ENCODE measurements at regions not wholly inside any gene's neighbourhood (a gene's known extent, or its start where the extent isn't known, plus 50 kb on each side); places are given as distances from the start of the nearest gene placed in this dataset.
"Not testable (repeated sequence)": the region's sequence is repeated elsewhere in the genome, so short reads cannot be mapped to it uniquely, and the experiment has no call there.

DNA sequence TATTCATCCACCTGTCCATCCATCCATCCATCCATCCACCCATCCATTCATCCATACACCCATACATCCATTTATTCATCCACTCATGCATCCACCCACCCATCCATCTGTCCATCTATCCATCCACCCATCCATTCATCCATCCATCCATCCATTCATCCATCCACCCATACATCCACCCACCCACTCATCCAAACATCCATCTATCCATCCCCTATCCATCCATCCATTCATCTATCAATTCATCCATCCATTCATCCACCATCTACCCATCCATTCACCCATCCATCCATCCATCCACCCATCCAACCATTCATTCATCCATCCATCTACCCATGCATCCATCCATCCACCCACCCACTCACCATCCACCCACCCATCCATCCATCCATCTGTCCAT lies 142.6 kb upstream of the SFSWAP start:
- no peak for DNase-seq (ENCODE audit: low read depth)

DNA sequence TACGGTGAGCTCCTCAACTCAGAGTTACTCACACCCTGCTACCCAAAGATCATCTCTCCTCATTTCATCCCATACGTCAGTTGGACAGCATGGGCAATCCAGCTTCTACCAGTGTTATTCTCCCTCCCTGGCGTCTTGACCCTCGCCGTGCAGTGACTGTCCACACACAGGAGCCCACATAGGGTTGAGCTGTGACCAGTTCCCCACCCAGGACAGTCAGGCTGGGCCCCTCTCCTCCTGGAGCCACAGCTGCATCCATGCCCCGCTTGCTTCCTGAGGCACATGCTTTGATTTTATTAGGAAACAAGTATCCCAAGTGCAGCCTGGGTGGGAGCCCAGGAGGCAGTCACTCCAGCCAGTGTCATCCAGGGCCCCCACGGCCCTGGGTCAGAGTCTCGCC lies 140.3 kb upstream of the SFSWAP start:
- DNase-seq (ENCODE audit: low read depth), result no peak

DNA sequence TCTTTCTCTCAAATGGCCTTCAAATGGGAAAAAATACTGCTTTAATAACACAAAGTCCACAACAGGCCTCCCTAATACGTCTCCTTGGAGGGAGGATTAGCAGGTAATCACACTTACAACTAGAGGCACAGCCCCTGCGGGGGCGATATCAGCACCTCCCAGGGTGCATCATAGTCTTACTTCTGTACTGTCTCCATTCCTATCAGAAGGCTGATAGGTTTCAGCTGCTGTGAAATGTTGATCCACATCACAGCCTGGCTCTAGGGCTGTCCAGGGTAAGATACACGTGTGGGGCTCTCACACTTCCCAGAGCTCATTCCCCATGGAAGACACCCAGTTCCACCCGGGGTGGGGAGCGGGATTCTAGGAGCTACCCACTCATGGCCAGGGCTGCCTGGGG lies 139.1 kb upstream of the SFSWAP start:
- no peak for DNase-seq (ENCODE audit: low read depth)

DNA sequence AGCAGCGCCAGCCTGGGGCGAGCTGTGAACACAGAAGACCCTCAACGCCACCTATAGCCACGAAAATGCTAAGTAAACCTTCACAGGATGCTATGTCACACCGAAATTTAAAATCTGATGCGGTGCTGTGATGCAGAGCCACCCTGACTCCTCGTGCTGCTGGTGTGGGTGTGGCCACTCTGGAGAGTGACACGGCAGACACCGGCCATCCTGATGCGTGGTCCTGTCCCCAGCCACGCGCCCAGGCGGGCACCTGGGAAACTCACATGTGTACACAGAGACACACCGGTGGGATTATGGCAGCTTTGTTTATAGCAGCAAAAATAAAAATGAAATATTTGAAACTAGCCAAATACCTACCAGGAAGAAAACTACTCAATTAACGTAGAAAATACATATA lies 138.3 kb upstream of the SFSWAP start:
- DNase-seq (ENCODE audit: low read depth), result no peak

DNA sequence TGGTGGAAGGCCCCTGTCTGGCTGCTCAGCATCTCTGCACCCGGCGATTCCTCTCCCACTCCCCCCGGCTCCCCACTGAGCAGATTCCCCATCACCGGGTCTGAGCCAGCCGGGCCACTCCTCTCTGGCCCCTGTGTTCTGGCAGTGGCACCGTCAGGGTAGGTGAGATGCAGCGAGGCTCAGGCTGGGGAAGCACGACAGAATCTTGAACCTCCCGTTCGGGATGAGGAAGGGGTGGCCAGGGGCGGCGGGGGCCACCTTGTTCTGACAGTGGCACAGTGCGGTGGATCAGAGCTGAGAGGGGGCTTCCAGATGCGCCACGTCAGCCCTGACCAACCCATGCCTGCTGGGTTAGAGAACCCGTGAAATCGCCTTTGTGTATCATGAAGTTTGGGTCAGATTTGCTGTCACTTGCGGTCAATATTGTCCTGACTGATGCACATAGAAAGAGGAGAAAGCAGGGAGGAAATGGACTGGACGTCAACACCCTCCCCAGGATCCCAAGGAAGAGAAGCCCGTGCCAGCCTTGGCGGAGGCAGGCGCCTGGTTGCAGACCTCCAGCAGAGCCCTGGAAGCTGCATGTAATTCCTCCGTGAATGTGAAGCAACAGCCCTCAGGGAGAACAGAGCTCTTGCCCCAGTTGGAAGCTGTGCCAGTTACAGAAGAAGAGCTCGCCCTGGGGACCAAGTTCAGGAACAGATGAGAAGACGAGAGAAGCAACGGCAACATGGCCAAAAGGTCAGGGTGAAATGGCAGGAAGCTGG lies 137.1 kb upstream of the SFSWAP start:
- no peak for DNase-seq (ENCODE audit: low read depth)

DNA sequence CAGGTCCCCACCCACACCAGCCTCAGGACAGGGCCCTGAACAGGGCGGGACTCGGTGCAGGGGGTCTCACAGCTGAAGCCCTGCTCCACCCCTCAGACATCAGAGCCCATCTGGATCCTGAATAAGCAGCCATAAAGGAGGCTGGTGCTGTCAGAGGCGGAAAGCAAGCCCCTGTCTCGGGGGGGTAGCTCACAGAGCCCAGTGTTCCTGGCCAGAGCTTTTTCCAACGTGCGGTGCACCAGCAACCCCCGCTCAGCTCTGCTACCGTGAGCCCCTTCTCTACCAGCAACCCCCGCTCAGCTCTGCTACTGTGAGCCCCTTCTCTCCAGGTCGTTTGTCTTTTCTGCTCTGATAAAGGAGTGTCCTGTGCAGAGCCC lies 136.5 kb upstream of the SFSWAP start:
- no peak for DNase-seq (ENCODE audit: low read depth)

DNA sequence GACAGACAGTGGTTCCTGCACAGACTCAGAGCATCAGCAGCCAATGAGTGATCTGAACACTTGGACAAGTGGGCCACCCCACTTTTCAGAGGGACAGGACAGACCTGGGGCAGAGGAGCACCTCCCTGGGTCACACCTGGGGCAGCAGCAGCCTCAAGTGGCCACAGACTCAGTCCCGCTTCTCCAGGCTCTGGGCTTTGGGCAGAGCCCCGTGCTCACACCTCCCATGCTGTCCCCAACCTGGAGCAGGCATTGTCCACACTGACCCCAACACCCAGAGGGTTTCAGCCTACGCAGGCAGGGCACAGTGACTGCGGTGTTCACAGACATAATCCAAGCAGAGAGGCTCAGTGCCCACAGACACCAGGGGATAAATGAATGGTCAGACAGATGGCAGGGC lies 135.5 kb upstream of the SFSWAP start:
- no peak for DNase-seq (ENCODE audit: low read depth)

DNA sequence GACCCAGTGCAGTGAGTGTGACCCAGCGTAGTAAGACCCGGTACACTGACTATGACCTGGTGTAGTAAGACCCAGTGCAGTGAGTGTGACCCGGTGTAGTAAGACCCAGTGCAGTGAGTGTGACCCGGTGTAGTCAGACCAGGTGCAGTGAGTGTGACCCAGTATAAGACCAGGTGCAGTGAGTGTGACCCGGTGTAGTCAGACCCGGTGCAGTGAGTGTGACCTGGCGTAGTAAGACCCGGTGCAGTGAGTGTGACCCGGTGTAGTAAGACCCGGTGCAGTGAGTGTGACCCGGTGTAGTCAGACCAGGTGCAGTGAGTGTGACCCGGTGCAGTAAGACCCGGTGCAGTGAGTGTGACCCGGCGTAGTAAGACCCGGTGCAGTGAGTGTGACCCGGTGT lies 134.2 kb upstream of the SFSWAP start:
- DNase-seq (ENCODE audit: low read depth), result not testable (repeated sequence)

DNA sequence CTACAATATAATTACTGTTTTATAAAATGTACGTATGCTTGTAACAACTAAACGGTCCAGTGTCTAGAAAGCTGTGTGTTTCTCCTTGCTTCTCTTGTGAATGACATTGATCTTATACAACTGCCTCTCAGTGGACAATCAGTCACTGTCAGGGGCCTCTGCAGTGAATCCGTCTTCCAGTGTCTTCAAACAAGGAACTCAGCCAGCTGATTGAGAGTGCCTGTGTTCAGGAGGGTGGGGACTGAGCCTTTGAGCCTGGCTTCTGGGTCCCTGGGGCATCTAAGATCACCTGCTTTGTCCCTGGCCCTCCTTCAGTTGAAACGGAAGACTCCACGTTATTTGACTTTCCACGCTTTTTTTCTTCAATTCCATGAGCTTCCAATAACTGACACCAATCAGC lies 133.1 kb upstream of the SFSWAP start:
- DNase-seq (ENCODE audit: low read depth), result no peak

DNA sequence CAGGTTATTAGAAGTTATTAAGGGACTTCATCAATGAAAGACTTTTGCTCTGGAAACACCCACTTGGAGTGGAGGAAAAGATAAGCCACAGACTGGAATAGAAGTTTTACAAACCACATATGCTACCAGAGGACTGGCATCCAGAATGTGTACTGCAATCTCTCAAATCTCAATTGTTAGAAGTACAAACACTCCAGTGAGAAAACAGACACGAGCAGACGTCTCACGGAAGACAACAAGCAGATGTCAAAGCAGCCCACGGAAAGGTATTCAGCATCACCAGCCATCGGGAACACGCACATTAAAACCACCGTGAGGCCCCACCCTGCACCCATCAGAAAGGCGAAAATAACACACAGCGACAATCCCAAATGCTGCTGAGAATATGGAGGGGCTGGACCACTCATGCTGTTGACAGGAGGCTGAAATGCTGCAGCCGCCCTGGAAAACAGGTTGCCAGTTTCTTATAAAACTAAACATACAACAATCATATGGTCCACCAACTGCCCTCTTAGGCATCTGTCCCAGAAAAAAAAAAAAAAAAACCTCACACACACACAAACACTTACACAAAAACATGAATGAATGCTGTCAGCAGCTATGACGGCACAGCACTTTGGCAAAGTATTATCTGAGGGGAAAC lies 131.9 kb upstream of the SFSWAP start:
- DNase-seq (ENCODE audit: low read depth), result no peak

DNA sequence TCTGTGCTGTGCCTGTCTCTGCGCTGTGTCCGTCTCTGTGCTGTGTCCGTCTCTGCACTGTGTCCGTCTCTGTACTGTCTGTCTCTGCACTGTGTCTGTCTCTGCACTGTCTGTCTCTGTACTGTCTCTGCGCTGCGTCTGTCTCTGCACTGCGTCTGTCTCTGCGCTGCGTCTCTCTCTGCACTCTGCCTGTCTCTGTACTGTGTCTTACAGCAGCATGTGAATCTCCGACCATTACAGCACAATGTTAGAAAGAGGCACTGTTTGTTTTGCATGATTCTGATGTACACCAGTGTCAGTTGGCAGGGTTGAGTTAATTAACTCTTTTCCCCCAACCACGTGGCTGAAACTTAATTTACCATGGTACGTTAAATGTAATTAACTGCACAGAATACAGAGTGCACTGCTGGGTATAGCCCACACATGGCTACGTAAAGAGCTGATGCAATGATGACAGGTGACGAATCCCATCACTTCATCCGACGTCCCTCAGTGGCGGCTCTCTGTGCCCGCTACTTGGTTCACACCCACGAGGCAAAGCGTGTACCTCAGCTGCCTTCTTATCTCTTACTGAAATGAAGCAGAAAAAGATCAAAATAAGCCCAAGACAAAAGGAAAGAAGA lies 127.7 kb upstream of the SFSWAP start:
- no peak for DNase-seq (ENCODE audit: low read depth)

DNA sequence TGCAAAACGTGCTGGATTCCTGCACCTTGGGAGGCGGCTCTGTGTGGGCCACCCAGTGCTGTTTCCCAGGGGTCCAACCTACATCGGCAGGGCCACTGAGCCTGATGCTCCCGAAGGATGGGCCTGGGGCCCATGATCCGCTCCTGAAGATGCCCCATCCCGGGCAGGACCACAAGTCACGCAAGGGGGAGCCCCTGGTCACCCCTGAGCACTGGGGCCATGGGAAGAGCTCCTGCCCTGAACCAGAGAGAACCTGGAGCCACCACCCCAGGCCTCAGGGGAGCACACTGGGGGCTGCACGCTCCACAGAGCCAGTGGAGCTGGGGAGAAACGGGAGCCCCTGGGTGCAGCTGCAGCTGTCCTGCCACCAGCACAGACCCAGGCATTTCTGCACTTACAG lies 124.6 kb upstream of the SFSWAP start:
- DNase-seq (ENCODE audit: low read depth), result no peak

DNA sequence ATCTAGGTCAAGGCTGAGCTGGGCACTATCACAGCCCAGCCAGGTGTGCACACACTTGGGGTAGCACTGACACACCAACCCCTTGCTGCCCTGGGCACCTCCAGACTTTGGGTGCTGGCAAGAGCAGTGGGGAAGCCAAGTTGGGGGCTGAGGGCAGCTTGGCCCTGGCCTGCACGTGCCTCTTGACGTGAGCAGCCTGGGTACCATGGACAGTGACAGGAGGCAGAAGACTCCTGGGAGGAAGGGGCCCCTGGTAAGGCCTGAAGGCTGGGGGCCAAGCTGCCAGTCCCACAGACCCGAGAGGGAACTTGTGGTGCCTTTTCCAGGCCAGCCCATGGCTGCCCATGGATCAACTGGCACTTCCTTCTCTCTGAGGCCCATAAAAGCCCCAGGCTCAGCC lies 124.1 kb upstream of the SFSWAP start:
- DNase-seq (ENCODE audit: low read depth), result no peak

DNA sequence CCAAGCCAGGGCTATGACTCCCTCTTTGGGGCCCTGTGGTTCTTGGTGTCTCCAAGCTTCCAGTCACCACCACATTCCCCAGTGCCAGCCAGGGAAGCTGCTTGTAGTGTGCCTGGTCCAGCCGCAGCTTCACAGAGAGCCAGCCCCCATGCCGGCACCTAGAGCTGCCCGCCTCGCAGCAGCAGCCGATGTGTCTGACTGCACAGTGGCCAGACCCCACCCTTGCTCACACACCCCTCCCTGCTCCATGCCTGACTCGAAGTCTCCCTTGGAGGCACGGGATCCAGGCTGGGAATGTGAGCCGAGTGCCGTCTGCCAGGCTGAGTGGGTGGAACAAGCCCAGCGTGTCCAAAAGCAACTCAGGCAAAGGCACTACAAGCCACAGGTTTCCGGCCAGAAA lies 123.3 kb upstream of the SFSWAP start:
- no peak for DNase-seq (ENCODE audit: low read depth)

DNA sequence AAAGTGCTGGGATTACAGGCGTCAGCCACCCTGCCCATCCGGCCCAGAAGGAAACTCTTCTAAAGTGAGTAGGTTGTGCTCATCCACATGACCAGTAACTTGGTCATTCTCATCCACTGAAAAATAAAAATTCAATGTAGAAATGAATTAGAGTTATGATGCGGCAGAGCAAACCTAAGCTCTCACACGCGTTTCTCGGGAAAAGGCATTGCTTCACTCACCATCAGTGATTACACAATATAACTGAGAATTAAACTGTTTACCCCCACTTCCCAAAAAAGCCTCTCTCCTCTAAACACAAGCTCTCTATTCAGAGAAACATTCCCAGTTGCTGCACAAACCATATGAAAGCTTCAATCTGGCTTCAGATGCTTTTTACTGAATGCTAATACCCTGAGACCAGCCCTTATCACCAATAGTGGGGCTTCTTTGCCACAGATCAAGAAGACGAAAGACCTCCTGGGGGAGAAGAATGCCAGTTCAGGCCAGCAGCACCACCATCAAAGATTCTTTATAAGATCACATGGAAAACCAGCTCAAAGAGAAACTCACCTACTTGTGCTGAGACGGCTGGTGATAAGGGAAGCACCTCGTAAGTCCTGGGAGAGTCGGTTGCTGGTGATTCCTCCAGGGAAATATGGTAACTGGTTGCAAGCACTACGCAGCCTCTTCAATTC lies 121.5 kb upstream of the SFSWAP start:
- no peak for DNase-seq (ENCODE audit: low read depth)

DNA sequence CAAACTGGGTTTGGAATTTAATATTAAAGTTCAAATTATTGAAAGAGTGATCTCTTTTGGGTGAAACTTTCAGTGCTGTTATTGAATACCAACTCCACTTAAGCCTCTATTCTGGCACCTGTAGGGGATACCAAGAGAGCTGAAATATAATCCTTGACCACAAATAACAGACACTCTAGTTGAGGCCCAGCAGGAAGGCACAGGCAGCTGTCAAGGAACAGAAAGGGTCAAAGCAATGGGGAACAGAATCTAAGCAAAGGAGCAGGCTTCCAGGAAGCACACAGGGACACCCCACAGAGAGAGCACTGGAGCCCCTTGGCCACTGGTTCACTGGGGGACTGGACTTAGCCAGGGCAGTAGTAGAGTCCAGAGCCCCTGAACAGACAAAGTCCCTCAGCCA lies 120.9 kb upstream of the SFSWAP start:
- no peak for DNase-seq (ENCODE audit: low read depth)

DNA sequence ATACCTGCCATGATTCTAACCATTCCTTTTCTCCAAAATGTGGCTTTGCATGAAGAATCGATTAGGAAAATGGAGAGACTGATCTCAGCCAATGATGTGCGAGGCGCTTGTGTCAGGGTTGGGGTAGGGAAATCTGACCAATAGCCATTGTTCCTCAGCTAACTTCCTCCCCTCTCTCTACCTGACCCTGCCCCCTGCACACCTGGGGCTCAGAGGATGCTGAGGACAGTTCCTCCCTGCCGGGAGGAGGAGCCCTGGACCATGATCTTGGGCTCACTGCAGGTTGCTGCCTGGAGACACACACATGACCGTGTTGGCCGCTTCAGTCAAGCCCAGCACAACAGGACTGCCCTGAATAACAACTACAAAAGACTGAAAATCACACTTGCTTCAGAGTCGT lies 119.8 kb upstream of the SFSWAP start:
- DNase-seq (ENCODE audit: low read depth), result no peak

DNA sequence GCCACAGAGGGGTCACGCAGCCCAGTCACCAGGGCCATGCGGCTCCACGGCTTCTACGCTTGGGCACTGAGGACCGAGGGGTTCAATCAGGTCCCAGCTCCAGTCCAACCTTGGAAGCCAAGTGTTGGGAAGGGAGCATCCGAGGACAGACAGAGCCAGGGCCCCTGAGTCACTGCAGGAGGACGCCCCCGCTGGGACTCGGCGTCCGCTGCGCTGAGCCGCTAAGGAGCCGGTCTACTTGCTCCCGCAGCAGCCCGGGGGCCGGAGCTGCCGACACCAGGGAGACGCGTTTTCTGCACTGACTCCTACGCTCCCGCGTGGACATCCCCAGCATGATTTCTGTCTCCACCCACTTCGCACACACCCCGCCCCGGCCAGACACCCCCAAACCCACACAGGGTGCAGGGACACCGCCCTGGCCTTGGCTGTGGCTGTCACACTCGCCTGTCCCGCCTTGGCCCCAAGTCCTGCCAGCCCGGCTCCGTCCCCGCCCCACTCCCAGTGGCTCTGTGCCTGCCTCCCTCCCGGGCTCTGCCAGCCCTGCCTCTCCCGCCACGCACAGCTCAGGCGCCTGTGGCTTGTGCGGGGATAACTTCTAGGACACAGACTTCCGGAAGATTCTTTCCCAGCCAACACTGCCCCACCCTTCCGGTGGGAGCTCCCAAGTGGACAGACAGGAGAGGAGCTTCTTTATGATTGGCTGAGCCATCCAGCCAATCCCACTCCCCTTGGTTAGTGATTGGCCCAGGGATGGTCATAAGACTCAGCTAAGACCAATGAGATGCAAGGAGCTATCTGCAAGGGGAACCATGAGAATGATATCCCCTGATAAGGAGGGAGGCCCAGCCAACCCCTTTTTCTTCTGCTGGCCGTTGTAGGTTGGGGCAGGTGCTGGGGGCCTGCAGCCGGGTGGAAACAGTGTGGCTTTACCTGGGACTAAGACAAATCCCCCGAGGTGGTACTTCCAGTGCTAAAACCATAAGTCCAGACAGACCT lies 118.9 kb upstream of the SFSWAP start:
- no peak for DNase-seq (ENCODE audit: low read depth)

DNA sequence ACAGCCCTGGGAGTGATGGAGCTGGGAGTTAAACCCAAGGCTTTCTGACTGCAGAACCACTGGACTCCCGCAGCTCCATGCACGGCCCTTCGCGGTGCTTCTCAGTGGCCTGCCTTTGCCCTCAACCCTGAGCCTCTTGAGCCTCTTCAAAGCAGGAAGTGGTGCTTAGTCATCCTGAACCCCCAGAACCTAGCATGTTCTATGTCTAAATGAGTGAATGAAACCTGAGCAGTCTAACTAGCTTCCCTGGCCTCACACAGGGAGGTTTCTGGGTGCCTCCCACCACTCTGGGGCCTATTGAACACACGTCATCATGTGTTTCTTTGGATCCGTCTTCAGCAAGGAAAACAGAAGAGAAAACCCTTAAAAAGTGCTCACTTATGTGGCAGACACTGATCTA lies 117.9 kb upstream of the SFSWAP start:
- DNase-seq (ENCODE audit: low read depth), result no peak

DNA sequence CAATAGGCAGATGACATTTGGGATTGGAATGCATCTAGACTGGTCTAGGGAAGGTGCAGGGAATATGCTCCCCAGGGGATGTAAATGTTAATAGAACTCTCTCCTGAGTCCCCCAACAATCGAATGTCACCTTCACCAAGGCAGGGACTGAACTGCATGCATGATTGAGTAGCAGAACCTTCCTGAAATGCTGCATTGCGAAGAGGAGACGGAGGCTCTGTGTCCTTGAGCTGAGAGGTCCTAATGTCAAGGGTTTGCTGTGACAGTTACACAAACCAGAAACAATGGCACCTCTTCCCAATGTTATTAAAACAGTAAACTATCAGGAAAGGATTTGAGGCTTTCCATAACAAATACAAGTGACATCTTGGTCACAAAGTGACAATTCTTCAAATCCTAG lies 117.5 kb upstream of the SFSWAP start:
- no peak for DNase-seq (ENCODE audit: low read depth)

DNA sequence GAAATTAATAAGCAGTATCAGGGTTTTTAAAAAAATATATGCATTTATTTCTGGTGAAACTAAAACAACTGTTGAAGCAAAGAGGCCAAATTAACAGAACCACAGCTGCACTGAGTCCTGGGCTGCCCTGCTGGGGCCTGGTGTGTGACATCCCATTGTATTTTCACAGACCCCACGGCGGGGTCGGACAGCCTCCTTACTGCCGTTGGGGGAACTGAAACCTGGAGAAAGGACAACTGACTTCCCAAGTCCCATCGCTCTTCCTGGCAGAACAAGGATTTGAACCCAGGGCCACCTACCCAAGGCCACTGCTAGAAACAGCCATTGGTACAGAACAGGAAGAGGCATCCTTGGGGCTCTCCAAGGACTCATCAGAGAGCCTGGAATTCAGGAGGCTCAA lies 114.8 kb upstream of the SFSWAP start:
- no peak for DNase-seq (ENCODE audit: low read depth)
